ENCODE measurements at regions not wholly inside any gene's neighbourhood (a gene's known extent, or its start where the extent isn't known, plus 50 kb on each side); places are given as distances from the start of the nearest gene placed in this dataset.

DNA sequence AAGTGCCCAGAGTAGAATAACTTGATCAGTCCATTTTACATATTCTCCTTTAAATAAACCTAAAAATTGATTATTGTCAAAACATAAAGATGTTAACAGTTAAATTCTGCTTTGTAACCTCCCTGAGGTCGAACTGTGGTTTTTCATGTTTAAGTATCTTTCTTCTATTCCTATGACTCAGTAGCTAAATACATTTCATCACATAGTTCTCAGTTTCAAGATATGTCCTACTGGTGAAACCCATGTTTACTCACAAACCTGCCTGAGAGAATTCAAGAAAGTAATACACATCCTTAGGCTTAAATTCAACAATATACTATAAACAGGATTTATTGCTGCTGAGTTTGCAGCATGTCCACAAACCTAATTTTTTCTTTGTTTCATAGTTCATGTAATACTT lies 692.9 kb downstream of the ZPLD1 start:
- FAIRE-seq = no peak

DNA sequence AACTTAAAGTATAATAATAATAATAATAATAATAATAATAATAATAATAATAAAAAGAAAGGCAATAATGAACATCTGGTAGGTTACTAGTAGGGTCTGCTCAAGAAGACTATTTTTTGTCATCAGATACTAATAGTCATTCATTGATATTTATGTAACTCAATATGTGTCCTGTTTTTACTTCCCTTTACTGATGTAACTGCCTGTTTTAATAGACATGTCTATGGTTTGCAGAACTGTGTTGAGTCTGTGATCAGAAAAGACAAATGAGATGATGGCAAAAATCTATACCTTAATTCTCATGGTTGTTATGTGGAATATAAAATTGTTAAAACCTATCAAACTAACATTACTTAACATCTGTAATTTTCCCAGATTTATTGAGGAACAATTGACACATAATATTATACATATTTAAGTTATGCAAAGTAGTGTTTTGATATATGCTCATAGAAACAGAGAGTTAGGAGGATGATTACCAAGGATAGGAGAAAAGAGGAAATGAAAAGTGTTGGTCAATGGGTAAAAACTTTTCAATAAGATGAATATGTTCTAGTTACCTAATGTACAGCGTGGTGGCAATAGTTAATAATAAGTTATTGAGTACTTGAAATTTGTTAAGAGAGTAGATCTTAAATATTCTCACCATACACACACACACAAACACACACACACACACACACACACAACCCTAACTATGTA lies 699.4 kb downstream of the ZPLD1 start:
- FAIRE-seq = no peak
- no peak overlapping the region for H3K27ac ChIP-seq (ENCODE audit: low read depth in 2 of 2, low read length in 2 of 2)
- no peaks in the 10 kb centered on the region for H3K36me3 ChIP-seq (ENCODE audit: control insufficient read depth in 2 of 3, insufficient read depth in 3 of 3, low read length in 3 of 3)
- H3K4me1 ChIP-seq (ENCODE audit: control insufficient read depth in 2 of 3, insufficient read depth in 2 of 3, low read depth in 1 of 3, low read length in 3 of 3) = no peaks in the 10 kb centered on the region
- H3K9me3 ChIP-seq (ENCODE audit: control insufficient read depth in 2 of 3, insufficient read depth in 1 of 3, low read length in 3 of 3) = no peaks in the 10 kb centered on the region
- H3K4me3 ChIP-seq (ENCODE audit: low read length in 3 of 3) = no peak overlapping the region
- no peaks in the 10 kb centered on the region for H3K27me3 ChIP-seq (ENCODE audit: control insufficient read depth, insufficient read depth, low read length)
- no peak overlapping the region for H3K9ac ChIP-seq (ENCODE audit: low read length in 3 of 3)
- intact Hi-C loops (cut with DNase I) = no loop called here
- TF ChIP-seq, protein P1, sequence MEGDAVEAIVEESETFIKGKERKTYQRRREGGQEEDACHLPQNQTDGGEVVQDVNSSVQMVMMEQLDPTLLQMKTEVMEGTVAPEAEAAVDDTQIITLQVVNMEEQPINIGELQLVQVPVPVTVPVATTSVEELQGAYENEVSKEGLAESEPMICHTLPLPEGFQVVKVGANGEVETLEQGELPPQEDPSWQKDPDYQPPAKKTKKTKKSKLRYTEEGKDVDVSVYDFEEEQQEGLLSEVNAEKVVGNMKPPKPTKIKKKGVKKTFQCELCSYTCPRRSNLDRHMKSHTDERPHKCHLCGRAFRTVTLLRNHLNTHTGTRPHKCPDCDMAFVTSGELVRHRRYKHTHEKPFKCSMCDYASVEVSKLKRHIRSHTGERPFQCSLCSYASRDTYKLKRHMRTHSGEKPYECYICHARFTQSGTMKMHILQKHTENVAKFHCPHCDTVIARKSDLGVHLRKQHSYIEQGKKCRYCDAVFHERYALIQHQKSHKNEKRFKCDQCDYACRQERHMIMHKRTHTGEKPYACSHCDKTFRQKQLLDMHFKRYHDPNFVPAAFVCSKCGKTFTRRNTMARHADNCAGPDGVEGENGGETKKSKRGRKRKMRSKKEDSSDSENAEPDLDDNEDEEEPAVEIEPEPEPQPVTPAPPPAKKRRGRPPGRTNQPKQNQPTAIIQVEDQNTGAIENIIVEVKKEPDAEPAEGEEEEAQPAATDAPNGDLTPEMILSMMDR (IDR thresholded peaks at IDR 0.05; ENCODE audit: borderline replicate concordance, extremely low read depth, insufficient read depth) = no peak
- no peak for DNase-seq

More for the DNA sequence above, 692.9 kb downstream of the ZPLD1 start:
- Histone ChIP-seq H3K27ac (ENCODE audit: low read depth in 2 of 2, low read length in 2 of 2) (no peak overlapping the region), H3K4me1 (ENCODE audit: control insufficient read depth in 2 of 3, insufficient read depth in 2 of 3, low read depth in 1 of 3, low read length in 3 of 3) (no peaks in the 10 kb centered on the region), H3K27me3 (ENCODE audit: control insufficient read depth, insufficient read depth, low read length) (no peaks in the 10 kb centered on the region), H3K9me3 (ENCODE audit: control insufficient read depth in 2 of 3, insufficient read depth in 1 of 3, low read length in 3 of 3) (no peaks in the 10 kb centered on the region), H3K36me3 (ENCODE audit: control insufficient read depth in 2 of 3, insufficient read depth in 3 of 3, low read length in 3 of 3) (no peaks in the 10 kb centered on the region), H3K4me3 (ENCODE audit: low read length in 3 of 3) (no peak overlapping the region), H3K9ac (ENCODE audit: low read length in 3 of 3) (no peak overlapping the region)
- DNase-seq = no peak
- intact Hi-C loops (cut with DNase I) = no loop called here
- TF ChIP-seq, protein P1 (IDR thresholded peaks at IDR 0.05; ENCODE audit: borderline replicate concordance, extremely low read depth, insufficient read depth) = no peak

- Histone ChIP-seq H3K9ac (ENCODE audit: low read length in 3 of 3) (no peak overlapping the region), H3K4me1 (ENCODE audit: control insufficient read depth in 2 of 3, insufficient read depth in 2 of 3, low read depth in 1 of 3, low read length in 3 of 3) (no peaks in the 10 kb centered on the region), H3K36me3 (ENCODE audit: control insufficient read depth in 2 of 3, insufficient read depth in 3 of 3, low read length in 3 of 3) (no peaks in the 10 kb centered on the region), H3K27me3 (ENCODE audit: control insufficient read depth, insufficient read depth, low read length) (no peaks in the 10 kb centered on the region), H3K9me3 (ENCODE audit: control insufficient read depth in 2 of 3, insufficient read depth in 1 of 3, low read length in 3 of 3) (no peaks in the 10 kb centered on the region), H3K4me3 (ENCODE audit: low read length in 3 of 3) (no peak overlapping the region), H3K27ac (ENCODE audit: low read depth in 2 of 2, low read length in 2 of 2) (no peak overlapping the region)
- FAIRE-seq = no peak
- TF ChIP-seq, protein P1 (IDR thresholded peaks at IDR 0.05; ENCODE audit: borderline replicate concordance, extremely low read depth, insufficient read depth) = no peak
- no peak for DNase-seq
- intact Hi-C loops (cut with DNase I) = no loop called here
Measured at GRCh38 chr3:103136621-103137020, 701.8 kb downstream of the ZPLD1 start.

DNA sequence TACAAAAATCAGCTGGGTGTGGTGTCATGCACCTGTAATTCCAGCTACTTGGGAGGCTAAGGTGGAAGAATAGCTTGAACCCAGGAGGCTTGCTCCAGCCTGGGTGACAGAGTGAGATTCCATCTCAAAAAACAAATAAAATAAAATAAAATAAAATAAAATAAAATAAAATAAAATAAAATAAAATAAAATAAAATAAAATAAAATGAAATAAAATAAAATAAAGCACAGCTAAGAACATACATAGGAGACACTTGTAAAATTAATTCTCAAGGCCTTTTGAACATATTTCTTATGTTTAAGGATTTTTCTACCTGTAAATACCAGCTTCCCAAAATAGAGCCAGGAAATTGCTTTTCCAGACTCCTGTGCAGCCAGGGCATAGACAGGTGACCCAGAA lies 703.0 kb downstream of the ZPLD1 start:
- no peak overlapping the region for H3K4me3 ChIP-seq (ENCODE audit: low read length in 3 of 3)
- H3K9ac ChIP-seq (ENCODE audit: low read length in 3 of 3) = no peak overlapping the region
- TF ChIP-seq, protein P1 (IDR thresholded peaks at IDR 0.05; ENCODE audit: borderline replicate concordance, extremely low read depth, insufficient read depth) = no peak
- FAIRE-seq = no peak
- H3K27me3 ChIP-seq (ENCODE audit: control insufficient read depth, insufficient read depth, low read length) = no peaks in the 10 kb centered on the region
- H3K27ac ChIP-seq (ENCODE audit: low read depth in 2 of 2, low read length in 2 of 2) = no peak overlapping the region
- intact Hi-C loops (cut with DNase I) = no loop called here
- H3K36me3 ChIP-seq (ENCODE audit: control insufficient read depth in 2 of 3, insufficient read depth in 3 of 3, low read length in 3 of 3) = no peaks in the 10 kb centered on the region
- no peak for DNase-seq
- no peaks in the 10 kb centered on the region for H3K9me3 ChIP-seq (ENCODE audit: control insufficient read depth in 2 of 3, insufficient read depth in 1 of 3, low read length in 3 of 3)
- no peaks in the 10 kb centered on the region for H3K4me1 ChIP-seq (ENCODE audit: control insufficient read depth in 2 of 3, insufficient read depth in 2 of 3, low read depth in 1 of 3, low read length in 3 of 3)
